ENCODE measurements at regions not wholly inside any gene's neighbourhood (a gene's known extent, or its start where the extent isn't known, plus 50 kb on each side); places are given as distances from the start of the nearest gene placed in this dataset.
A peak's percentile ranks its signal among the peaks of the same experiment; 100 is the strongest.

GRCh38 chr6:15077006-15077405 is 168.9 kb upstream of the JARID2 start:
- H4K8ac ChIP-seq (replicated peaks; ENCODE audit: insufficient read length, low read depth, low read length): no peak overlapping the region
- H3K56ac ChIP-seq (ENCODE audit: insufficient read length, low read depth, low read length): no peak overlapping the region
- no peaks in the 10 kb centered on the region for H3K79me2 ChIP-seq (ENCODE audit: insufficient read depth, low read length)
- H2AK5ac ChIP-seq (ENCODE audit: insufficient read length, low read length): no peak overlapping the region
- peaks cover 44 to 49% of the 10 kb centered on the region in 2 experiments for H3K4me1 Mint-ChIP-seq
- H3K79me1 ChIP-seq (ENCODE audit: insufficient read depth, low read depth, low read length, poor library complexity, severe bottlenecking): no peaks in the 10 kb centered on the region
- no peak overlapping the region; the same call in 1 of the 2 replicates for H3K14ac ChIP-seq (ENCODE audit: insufficient read depth, low read length)
- TF ChIP-seq CTCF (conservative IDR thresholded peaks at IDR 0.05): no peak
- H3K4me2 ChIP-seq (ENCODE audit: insufficient read depth, insufficient read length, low read length): no peak overlapping the region
- peak overlapping the region in 2 of 3 experiments; percentile 59 to 95; a peak in 2 of 7 replicates for H3K27ac Mint-ChIP-seq
- H3K18ac ChIP-seq (ENCODE audit: insufficient read length, low read depth, low read length): peak overlapping the region; percentile 66
- no peak overlapping the region for H2BK5ac ChIP-seq (ENCODE audit: insufficient read length, low read length)
- H3K27me3 Mint-ChIP-seq (ENCODE audit: low read depth): no peaks in the 10 kb centered on the region
- H2BK120ac ChIP-seq (ENCODE audit: low read depth, low read length, poor library complexity, severe bottlenecking): no peak overlapping the region
- H3K9me3 ChIP-seq (ENCODE audit: control insufficient read depth, low read depth, low read length): no peaks in the 10 kb centered on the region
- H3K23ac ChIP-seq (ENCODE audit: insufficient read length, low read depth, low read length): no peak overlapping the region
- H3K4me1 ChIP-seq (ENCODE audit: insufficient read depth, low read length): peaks cover 10% of the 10 kb centered on the region
- no peak overlapping the region for H2BK12ac ChIP-seq (ENCODE audit: insufficient read length, low read depth, low read length)
- H4K20me1 ChIP-seq (ENCODE audit: control insufficient read depth, insufficient read depth, insufficient read length): no peaks in the 10 kb centered on the region
- H3K9me3 Mint-ChIP-seq: peaks cover 0 to 3% of the 10 kb centered on the region in 2 experiments; a peak in 2 of 5 replicates
- no peak overlapping the region for H3T11ph ChIP-seq (ENCODE audit: low read length)
- no CpG with 5 or more reads among the region's 4 CpGs for WGBS (ENCODE audit: extremely low coverage, insufficient read length, low lambda C conversion rate)
- H3K27me3 ChIP-seq (ENCODE audit: insufficient read depth, low read length): no peaks in the 10 kb centered on the region
- no peak overlapping the region for H3K4ac ChIP-seq (ENCODE audit: low read depth, low read length)
- H3K4me3 Mint-ChIP-seq: no peak overlapping the region
- peaks cover 0 to 5% (median 0%) of the 10 kb centered on the region in 3 experiments; a peak in 1 of 7 replicates for H3K36me3 Mint-ChIP-seq (ENCODE audit: insufficient read depth in 1 of 3, low read depth in 3 of 3)
- H2BK15ac ChIP-seq (ENCODE audit: low read depth, low read length): no peak overlapping the region
- H3K23me2 ChIP-seq (ENCODE audit: insufficient read length, low read depth, low read length, poor library complexity, severe bottlenecking): no peaks in the 10 kb centered on the region
- no peak overlapping the region for H2BK20ac ChIP-seq (ENCODE audit: low read depth, low read length, poor library complexity, severe bottlenecking)
- H4K91ac ChIP-seq (ENCODE audit: insufficient read length, low read depth, low read length): no peak overlapping the region
- no peak overlapping the region for H3K27ac ChIP-seq (ENCODE audit: insufficient read length, low read depth, low read length)
- H2AFZ ChIP-seq (ENCODE audit: low read length): no peak overlapping the region
- DNase-seq: no peak
- no peak overlapping the region for H4K5ac ChIP-seq (ENCODE audit: insufficient read length, low read depth, low read length)
- no peak overlapping the region for H3K9ac ChIP-seq (ENCODE audit: extremely low read depth, insufficient read length, low read length)
